Stomach smooth muscle (tissue), 2 donors: ENCODE measurements at regions not wholly inside any gene's neighbourhood (a gene's known extent, or its start where the extent isn't known, plus 50 kb on each side); places are given as distances from the start of the nearest gene placed in this dataset.

Source experiments
- H3K27ac ChIP-seq: one replicate; pipeline ENCODE4 v1.7.0; 2013; ENCODE audit warnings: mild to moderate bottlenecking, low read length, inconsistent platforms
- H3K27me3 ChIP-seq, 2 donors: one replicate each; pipeline ENCODE4 v1.7.0; 2013; ENCODE audit warnings: low read length in 2 of 2; ENCODE audit not compliant: insufficient read depth in 2 of 2, control insufficient read depth in 1 of 2
- H3K36me3 ChIP-seq, 2 donors: one replicate each; pipeline ENCODE4 v1.7.0; 2013; ENCODE audit warnings: low read length in 2 of 2; ENCODE audit not compliant: control insufficient read depth in 2 of 2, insufficient read depth in 2 of 2
- H3K4me1 ChIP-seq: one replicate; pipeline ENCODE4 v1.7.0; 2013; ENCODE audit warnings: low read length; ENCODE audit not compliant: control insufficient read depth, insufficient read depth
- H3K4me3 ChIP-seq, 2 donors: one replicate each; pipeline ENCODE4 v1.7.0; 2013; ENCODE audit warnings: low read length in 2 of 2
- H3K9ac ChIP-seq, 2 donors: one replicate each; pipeline ENCODE4 v1.7.0; 2013; ENCODE audit warnings: low read length in 2 of 2, mild to moderate bottlenecking in 1 of 2
- H3K9me3 ChIP-seq, 2 donors: one replicate each; pipeline ENCODE4 v1.7.0; 2013; ENCODE audit warnings: low read length in 2 of 2; ENCODE audit not compliant: control insufficient read depth in 2 of 2
- donor health status: healthy.
- donor health status: Pancreatic carcinoma.

- Histone ChIP-seq H3K4me3 (no peak overlapping the region), H3K4me1 (no peaks in the 10 kb centered on the region), H3K27me3 (no peaks in the 10 kb centered on the region), H3K27ac (no peak overlapping the region), H3K36me3 (no peaks in the 10 kb centered on the region), H3K9ac (no peak overlapping the region), H3K9me3 (peaks cover 0 to 6% of the 10 kb centered on the region in 2 donors)
Observed at GRCh38 chr13:67726979-67727378, 496.8 kb upstream of the PCDH9 start.

- H3K4me3 ChIP-seq: no peak overlapping the region
- H3K9me3 ChIP-seq: peaks cover 0 to 6% of the 10 kb centered on the region in 2 donors
- no peaks in the 10 kb centered on the region for H3K27me3 ChIP-seq
- no peaks in the 10 kb centered on the region for H3K36me3 ChIP-seq
- no peak overlapping the region for H3K9ac ChIP-seq
- no peaks in the 10 kb centered on the region for H3K4me1 ChIP-seq
- H3K27ac ChIP-seq: no peak overlapping the region
Observed at GRCh38 chr13:67725999-67726398, 495.9 kb upstream of the PCDH9 start.

- Histone ChIP-seq H3K27ac (no peak overlapping the region), H3K4me3 (no peak overlapping the region), H3K4me1 (no peaks in the 10 kb centered on the region), H3K27me3 (no peaks in the 10 kb centered on the region), H3K9ac (no peak overlapping the region), H3K36me3 (no peaks in the 10 kb centered on the region), H3K9me3 (no peaks in the 10 kb centered on the region)
Observed at GRCh38 chr13:67713571-67713970, 483.4 kb upstream of the PCDH9 start.

GRCh38 chr13:67696775-67697174, 466.6 kb upstream of the PCDH9 start:
- H3K27me3 ChIP-seq: no peaks in the 10 kb centered on the region
- H3K9ac ChIP-seq: no peak overlapping the region
- no peaks in the 10 kb centered on the region for H3K9me3 ChIP-seq
- H3K4me1 ChIP-seq: no peaks in the 10 kb centered on the region
- H3K36me3 ChIP-seq: no peaks in the 10 kb centered on the region
- H3K4me3 ChIP-seq: no peak overlapping the region
- H3K27ac ChIP-seq: no peak overlapping the region

- Histone ChIP-seq H3K4me1 (no peaks in the 10 kb centered on the region), H3K9ac (no peak overlapping the region), H3K27me3 (no peaks in the 10 kb centered on the region), H3K4me3 (no peak overlapping the region), H3K9me3 (no peaks in the 10 kb centered on the region), H3K27ac (no peak overlapping the region), H3K36me3 (no peaks in the 10 kb centered on the region)
Observed at GRCh38 chr13:67664502-67664901, 434.4 kb upstream of the PCDH9 start.

GRCh38 chr13:67662997-67663396, 432.9 kb upstream of the PCDH9 start:
- Histone ChIP-seq H3K4me3 (no peak overlapping the region), H3K4me1 (no peaks in the 10 kb centered on the region), H3K9me3 (no peaks in the 10 kb centered on the region), H3K27ac (no peak overlapping the region), H3K9ac (no peak overlapping the region), H3K36me3 (no peaks in the 10 kb centered on the region), H3K27me3 (no peaks in the 10 kb centered on the region)

- Histone ChIP-seq H3K4me3 (no peak overlapping the region), H3K9me3 (no peaks in the 10 kb centered on the region), H3K9ac (no peak overlapping the region), H3K27ac (no peak overlapping the region), H3K36me3 (no peaks in the 10 kb centered on the region), H3K4me1 (no peaks in the 10 kb centered on the region), H3K27me3 (no peaks in the 10 kb centered on the region)
Observed at GRCh38 chr13:67652887-67653286, 422.8 kb upstream of the PCDH9 start.

GRCh38 chr13:67651908-67652465, 421.9 kb upstream of the PCDH9 start:
- Histone ChIP-seq H3K27ac (no peak overlapping the region), H3K4me1 (no peaks in the 10 kb centered on the region), H3K9ac (no peak overlapping the region), H3K36me3 (no peaks in the 10 kb centered on the region), H3K27me3 (no peaks in the 10 kb centered on the region), H3K9me3 (no peaks in the 10 kb centered on the region), H3K4me3 (no peak overlapping the region)

GRCh38 chr13:67650471-67650870, 420.3 kb upstream of the PCDH9 start:
- no peak overlapping the region for H3K9ac ChIP-seq
- H3K36me3 ChIP-seq: no peaks in the 10 kb centered on the region
- no peaks in the 10 kb centered on the region for H3K27me3 ChIP-seq
- no peaks in the 10 kb centered on the region for H3K4me1 ChIP-seq
- H3K27ac ChIP-seq: no peak overlapping the region
- no peaks in the 10 kb centered on the region for H3K9me3 ChIP-seq
- no peak overlapping the region for H3K4me3 ChIP-seq

GRCh38 chr13:67645874-67646467, 415.8 kb upstream of the PCDH9 start:
- Histone ChIP-seq H3K27ac (no peak overlapping the region), H3K27me3 (no peaks in the 10 kb centered on the region), H3K9me3 (no peaks in the 10 kb centered on the region), H3K4me3 (no peak overlapping the region), H3K4me1 (no peaks in the 10 kb centered on the region), H3K9ac (no peak overlapping the region), H3K36me3 (no peaks in the 10 kb centered on the region)

- H3K9ac ChIP-seq: no peak overlapping the region
- no peak overlapping the region for H3K27ac ChIP-seq
- H3K36me3 ChIP-seq: no peaks in the 10 kb centered on the region
- peaks cover 0 to 2% of the 10 kb centered on the region in 2 donors for H3K9me3 ChIP-seq
- no peaks in the 10 kb centered on the region for H3K27me3 ChIP-seq
- H3K4me3 ChIP-seq: no peak overlapping the region
- no peaks in the 10 kb centered on the region for H3K4me1 ChIP-seq
Observed at GRCh38 chr13:67643516-67644055, 413.4 kb upstream of the PCDH9 start.
